Pancreas (tissue), 10 donors: ENCODE measurements at regions not wholly inside any gene's neighbourhood (a gene's known extent, or its start where the extent isn't known, plus 50 kb on each side); places are given as distances from the start of the nearest gene placed in this dataset.

ENCODE experiments used
- ATAC-seq, 4 donors: fragments of 200-7000 bp; cut with Tn5 transposase; one replicate each; pipeline versions ENCODE4 v1.8.0 to v1.9.1; 2020; ENCODE audit warnings: mild to moderate bottlenecking in 4 of 4, moderate library complexity in 4 of 4
- DNase-seq, 6 donors: peaks; one replicate each; pipeline ENCODE4 v3.0.0-alpha.2; 2020
- FAIRE-seq: peaks from 2 replicates; lab custom pipeline; 2012; peaks lifted over from hg19 to GRCh38; lab: Jason Lieb, UNC
- H3K27ac ChIP-seq, 4 donors: fragments of 200-600 bp; sonication (generic); 1 replicate in 3 of 4; 2 replicates in 1 of 4; pipeline versions ENCODE4 v1.5.0 to v1.8.0; 2020
- H3K27me3 ChIP-seq, 4 donors: fragments of 200-600 bp; one replicate each; pipeline ENCODE4 v1.8.0; 2021
- H3K36me3 ChIP-seq, 3 donors: fragments of 200-600 bp; sonication (generic) in 1 of 3; one replicate each; pipeline versions ENCODE4 v1.5.0 to v1.8.0; 2020 to 2021
- H3K4me1 ChIP-seq, 3 donors: fragments of 200-600 bp; one replicate each; pipeline ENCODE4 v1.8.0; 2021
- H3K4me3 ChIP-seq, 4 donors: fragments of 200-600 bp; sonication (generic) in 2 of 4; one replicate each; pipeline versions ENCODE4 v1.5.0 to v1.8.0; 2020 to 2021
- H3K9me3 ChIP-seq, 4 donors: fragments of 200-600 bp; one replicate each; pipeline ENCODE4 v1.8.0; 2021
- CTCF ChIP-seq, 4 donors: fragments of 200-600 bp; sonication (generic) in 3 of 4; IDR thresholded peaks; one replicate each; pipeline versions ENCODE4 v1.5.0 to v1.8.0; 2021; ENCODE audit warnings: antibody characterized with exemption in 4 of 4
- WGBS, 2 donors: extraction: QIAGEN DNeasy Blood & Tissue Kit; methylation state at CpG; one replicate each; pipeline ENCODE4 v1.1.7; 2013; 5-methylcytosine and 5-hydroxymethylcytosine counted together
- intact Hi-C, 3 donors: fragments of 100-400 bp; cut with DNase I; formaldehyde crosslinking; loops; one replicate each; pipeline versions ENCODE4 v1.11.1 to v1.14.2; 2022
- donor health status: healthy with polysubstance abuse.
- donor health status: DM: no; HTN: no; CAD: no; lungs with moderate emphysema.
- donor health status: DM: no; HTN: no; CAD: no.
- donor health status: control.
- donor health status: control.
- donor health status: Bipolar disorder and iron deficiency.
- donor health status: DM: yes; HTN: yes; CAD: no.
- donor health status: DM: no; HTN: no; CAD: no.
- donor health status: DM: no; HTN: no; CAD: no.
- donor health status: DM: yes; HTN: yes; CAD: no.

DNA sequence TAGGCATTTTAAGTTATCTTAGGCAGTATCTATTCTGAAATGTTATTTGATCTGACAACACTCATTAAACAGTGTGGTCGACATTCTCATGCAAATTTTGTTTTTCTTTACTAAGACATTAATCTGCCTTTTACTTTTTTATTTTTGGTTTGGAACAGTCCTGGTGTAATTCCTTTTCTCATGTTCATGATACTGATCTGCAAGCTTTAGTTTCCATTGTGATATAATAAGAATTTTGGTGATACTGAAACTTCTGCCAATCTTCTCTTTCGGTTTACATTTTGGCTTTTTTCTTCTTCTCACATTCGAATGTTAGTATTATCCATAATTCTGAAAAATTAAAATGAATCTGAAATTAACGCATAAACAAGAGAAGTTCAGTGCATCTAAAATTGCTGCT is 281.9 kb upstream of the MTPN start:
- ATAC-seq (no peak), DNase-seq (no peak), FAIRE-seq (no peak)
- Histone ChIP-seq H3K9me3 (no peaks in the 10 kb centered on the region), H3K4me3 (no peak overlapping the region), H3K27me3 (no peaks in the 10 kb centered on the region), H3K4me1 (no peaks in the 10 kb centered on the region), H3K27ac (no peak overlapping the region), H3K36me3 (no peaks in the 10 kb centered on the region)
- intact Hi-C loops: no loop called here
- TF ChIP-seq CTCF (IDR thresholded peaks at IDR 0.05): no peak
- WGBS, 2 donors: 71 to 77% methylated on average over 4 of the region's 4 CpGs

DNA sequence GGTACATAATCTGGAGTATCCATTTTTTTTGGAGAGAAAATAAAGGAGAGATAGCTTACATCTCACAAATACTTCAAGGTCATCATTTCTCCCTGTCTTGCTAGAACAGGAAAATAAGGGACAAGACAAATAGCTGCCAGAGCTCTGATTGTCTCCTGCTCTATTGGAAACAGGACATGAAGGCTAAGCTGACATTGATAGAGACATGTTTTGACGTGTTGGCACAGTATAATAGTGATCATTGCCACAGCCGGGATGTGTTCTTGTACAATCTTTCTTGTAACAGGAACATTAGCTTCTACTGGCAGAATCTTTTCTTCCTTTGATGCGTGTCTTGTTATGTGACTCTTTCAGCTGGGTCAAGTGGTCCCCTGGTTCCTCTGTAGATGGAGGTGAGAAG is 279.3 kb upstream of the MTPN start:
- TF ChIP-seq CTCF (IDR thresholded peaks at IDR 0.05): no peak
- no peak overlapping the region for H3K27ac ChIP-seq
- no peaks in the 10 kb centered on the region for H3K4me1 ChIP-seq
- FAIRE-seq (no peak), DNase-seq (no peak), ATAC-seq (no peak)
- intact Hi-C loops: no loop called here
- no peaks in the 10 kb centered on the region for H3K27me3 ChIP-seq
- H3K36me3 ChIP-seq: no peaks in the 10 kb centered on the region
- H3K4me3 ChIP-seq: no peak overlapping the region
- no peaks in the 10 kb centered on the region for H3K9me3 ChIP-seq
- WGBS, 2 donors: 64 to 76% methylated on average over 3 of the region's 3 CpGs

DNA sequence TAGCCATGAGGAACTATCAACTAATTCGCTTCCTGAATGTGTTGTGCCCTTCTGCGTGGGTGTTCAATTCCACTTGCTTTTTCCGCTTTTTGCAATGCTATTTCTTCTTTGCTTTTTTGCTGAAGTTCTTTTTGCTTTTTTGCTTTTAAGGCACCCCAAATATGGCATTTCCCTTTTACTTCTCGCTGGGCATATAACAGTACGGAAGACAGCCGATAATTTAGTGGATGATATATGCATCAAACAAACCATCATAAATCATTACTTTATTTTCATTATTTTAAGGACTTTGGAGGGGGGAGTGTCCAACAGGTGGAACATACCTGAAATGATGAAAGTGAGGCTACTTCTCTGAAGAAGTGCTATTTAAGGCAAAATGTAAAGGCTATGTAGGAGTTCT is 277.0 kb upstream of the MTPN start:
- ATAC-seq (no peak), DNase-seq (no peak), FAIRE-seq (no peak)
- TF ChIP-seq CTCF (IDR thresholded peaks at IDR 0.05): no peak
- Histone ChIP-seq H3K9me3 (no peaks in the 10 kb centered on the region), H3K27ac (no peak overlapping the region), H3K36me3 (no peaks in the 10 kb centered on the region), H3K27me3 (no peaks in the 10 kb centered on the region), H3K4me3 (no peak overlapping the region), H3K4me1 (no peaks in the 10 kb centered on the region)
- intact Hi-C loops: no loop called here
- WGBS, 2 donors: 71 to 74% methylated on average over 6 of the region's 6 CpGs

DNA sequence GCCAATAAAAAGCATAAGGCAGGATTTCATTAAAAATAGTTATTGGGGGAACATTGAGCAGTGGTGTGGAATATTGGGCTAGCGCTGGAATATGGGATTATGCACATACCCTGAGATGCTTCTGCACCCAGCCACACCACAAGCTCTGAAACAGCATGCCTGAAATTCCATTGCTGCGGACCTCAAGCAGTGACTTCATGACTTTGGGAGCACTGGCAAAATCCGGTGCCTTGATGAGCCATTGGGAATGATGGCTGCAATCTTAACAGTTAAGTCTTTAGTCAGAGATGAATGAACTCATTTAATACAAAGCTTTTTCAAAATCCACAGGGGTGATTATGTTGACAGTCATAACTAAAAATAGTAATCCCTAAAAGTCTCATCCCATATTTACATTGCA is 274.7 kb upstream of the MTPN start:
- intact Hi-C loops: no loop called here
- FAIRE-seq: no peak
- H3K27me3 ChIP-seq: no peaks in the 10 kb centered on the region

GRCh38 chr7:136247211-136247610 is 270.1 kb upstream of the MTPN start:
- no peaks in the 10 kb centered on the region for H3K27me3 ChIP-seq
- no peak overlapping the region for H3K4me3 ChIP-seq
- WGBS, 2 donors: 15 to 21% methylated on average over 1 of the region's 1 CpG
- H3K36me3 ChIP-seq: no peaks in the 10 kb centered on the region
- no peak overlapping the region for H3K27ac ChIP-seq
- intact Hi-C loops: no loop called here
- no peak for DNase-seq
- no peaks in the 10 kb centered on the region for H3K4me1 ChIP-seq
- no peaks in the 10 kb centered on the region for H3K9me3 ChIP-seq
- no peak for ATAC-seq
- no peak for FAIRE-seq
- no peak for TF ChIP-seq CTCF (IDR thresholded peaks at IDR 0.05)

More for the DNA sequence above, 274.7 kb upstream of the MTPN start:
- WGBS, 2 donors: 50 to 60% methylated on average over 3 of the region's 3 CpGs
- ATAC-seq: no peak
- no peak for DNase-seq
- Histone ChIP-seq H3K27ac (no peak overlapping the region), H3K9me3 (no peaks in the 10 kb centered on the region), H3K4me3 (no peak overlapping the region), H3K4me1 (no peaks in the 10 kb centered on the region), H3K36me3 (no peaks in the 10 kb centered on the region)
- no peak for TF ChIP-seq CTCF (IDR thresholded peaks at IDR 0.05)
